Nephron (organoid): ENCODE measurements at regions not wholly inside any gene's neighbourhood (a gene's known extent, or its start where the extent isn't known, plus 50 kb on each side); places are given as distances from the start of the nearest gene placed in this dataset.

Source experiments
- H3K27ac Mint-ChIP-seq, 3 experiments: 2 replicates each; pipeline ENCODE4 v1.8.0; 2020; ENCODE audit warnings: mixed read lengths in 3 of 3, mild to moderate bottlenecking in 2 of 3, moderate library complexity in 1 of 3
- H3K27me3 Mint-ChIP-seq: 2 replicates; pipeline ENCODE4 v1.8.0; 2021; ENCODE audit warnings: low read depth, mild to moderate bottlenecking, moderate library complexity, mixed read lengths
- H3K36me3 Mint-ChIP-seq: 2 replicates; pipeline ENCODE4 v1.8.0; 2020; ENCODE audit warnings: low read depth, mixed read lengths
- H3K4me1 Mint-ChIP-seq: 2 replicates; pipeline ENCODE4 v1.8.0; 2020; ENCODE audit warnings: mixed read lengths
- H3K4me3 Mint-ChIP-seq, 3 experiments: 2 replicates each; pipeline ENCODE4 v1.8.0; 2020; ENCODE audit warnings: mild to moderate bottlenecking in 3 of 3, mixed read lengths in 3 of 3, moderate library complexity in 2 of 3
- H3K9me3 Mint-ChIP-seq: 2 replicates; pipeline ENCODE4 v1.8.0; 2020; ENCODE audit warnings: mixed read lengths
- CTCF ChIP-seq, 3 experiments: fragments of 200-600 bp; sonication (generic); IDR thresholded peaks; one replicate each; pipeline ENCODE4 v1.5.0; 2021; ENCODE audit warnings: antibody characterized with exemption in 3 of 3; ENCODE audit not compliant: unreplicated experiment in 3 of 3

DNA sequence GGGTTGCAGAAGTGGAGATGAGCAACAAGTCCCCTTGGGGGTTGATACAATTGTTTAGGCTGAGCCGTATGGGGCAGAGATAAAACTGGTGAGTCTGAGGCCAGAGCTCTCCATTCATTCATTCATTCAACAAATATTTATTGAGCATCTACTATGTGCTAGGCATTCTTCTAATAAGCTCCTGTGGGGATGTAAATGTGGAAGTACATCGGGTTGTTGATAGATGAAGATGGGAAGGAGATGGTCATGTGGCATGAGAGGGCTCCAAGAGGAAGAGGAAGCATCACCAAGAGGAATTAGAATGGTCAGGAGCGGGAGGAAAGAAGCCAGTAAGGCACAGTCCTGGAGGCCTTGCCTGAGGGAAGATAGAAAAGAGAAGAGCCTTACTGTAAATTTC is 98.7 kb upstream of the MLN start:
- Mint-ChIP-seq H3K27me3 (peaks cover 25% of the 10 kb centered on the region), H3K36me3 (no peaks in the 10 kb centered on the region), H3K4me3 (no peak overlapping the region), H3K27ac (no peak overlapping the region), H3K9me3 (no peaks in the 10 kb centered on the region), H3K4me1 (peaks cover 35% of the 10 kb centered on the region)
- TF ChIP-seq CTCF (IDR thresholded peaks at IDR 0.05; ENCODE audit: unreplicated experiment in 3 of 3), result no peak

GRCh38 chr6:33901822-33902456 is 98.1 kb upstream of the MLN start:
- no peaks in the 10 kb centered on the region for H3K36me3 Mint-ChIP-seq
- H3K9me3 Mint-ChIP-seq, result no peaks in the 10 kb centered on the region
- TF ChIP-seq CTCF (IDR thresholded peaks at IDR 0.05; ENCODE audit: unreplicated experiment in 3 of 3), result no peak
- peaks cover 38% of the 10 kb centered on the region for H3K4me1 Mint-ChIP-seq
- H3K4me3 Mint-ChIP-seq, result no peak overlapping the region
- peak overlapping the region in 1 of 3 experiments; percentile 7 for H3K27ac Mint-ChIP-seq
- peaks cover 23% of the 10 kb centered on the region for H3K27me3 Mint-ChIP-seq

GRCh38 chr6:33898771-33899170 is 95.0 kb upstream of the MLN start:
- H3K9me3 Mint-ChIP-seq, result no peaks in the 10 kb centered on the region
- no peaks in the 10 kb centered on the region for H3K36me3 Mint-ChIP-seq
- peak overlapping the region in 1 of 3 experiments; percentile 5 for H3K27ac Mint-ChIP-seq
- peaks cover 34% of the 10 kb centered on the region for H3K4me1 Mint-ChIP-seq
- no peak overlapping the region for H3K4me3 Mint-ChIP-seq
- no peak for TF ChIP-seq CTCF (IDR thresholded peaks at IDR 0.05; ENCODE audit: unreplicated experiment in 3 of 3)
- peaks cover 24% of the 10 kb centered on the region for H3K27me3 Mint-ChIP-seq

GRCh38 chr6:33897189-33897780 is 93.5 kb upstream of the MLN start:
- peaks cover 25% of the 10 kb centered on the region for H3K4me1 Mint-ChIP-seq
- H3K27ac Mint-ChIP-seq, result peak overlapping the region; percentile 12 to 27 (median 24)
- H3K36me3 Mint-ChIP-seq, result no peaks in the 10 kb centered on the region
- H3K27me3 Mint-ChIP-seq, result peaks cover 21% of the 10 kb centered on the region
- H3K9me3 Mint-ChIP-seq, result no peaks in the 10 kb centered on the region
- H3K4me3 Mint-ChIP-seq, result no peak overlapping the region
- TF ChIP-seq CTCF (IDR thresholded peaks at IDR 0.05; ENCODE audit: unreplicated experiment in 3 of 3), result no peak

- H3K4me3 Mint-ChIP-seq, result no peak overlapping the region
- no peaks in the 10 kb centered on the region for H3K36me3 Mint-ChIP-seq
- H3K4me1 Mint-ChIP-seq, result peaks cover 18% of the 10 kb centered on the region
- peaks cover 25% of the 10 kb centered on the region for H3K27me3 Mint-ChIP-seq
- no peak for TF ChIP-seq CTCF (IDR thresholded peaks at IDR 0.05; ENCODE audit: unreplicated experiment in 3 of 3)
- H3K27ac Mint-ChIP-seq, result peak overlapping the region in 2 of 3 experiments; percentile 12 to 24
- H3K9me3 Mint-ChIP-seq, result no peaks in the 10 kb centered on the region
These were observed 92.8 kb upstream of the MLN start for GRCh38 chr6:33896391-33897188.
